K562 (cell line): ENCODE measurements at regions not wholly inside any gene's neighbourhood (a gene's known extent, or its start where the extent isn't known, plus 50 kb on each side); places are given as distances from the start of the nearest gene placed in this dataset.

Experiments used
- CHD4 ChIP-seq: fragments of 200-600 bp; sonication (generic); IDR thresholded peaks from 3 replicates; pipeline ENCODE4 v1.6.1; 2012; ENCODE audit warnings: low read depth, mild to moderate bottlenecking, mixed read lengths, low read length, inconsistent platforms; ENCODE audit not compliant: insufficient read depth, insufficient replicate concordance, poor library complexity, severe bottlenecking
- JUN ChIP-seq, 2 experiments: sonication (generic) in 1 of 2; formaldehyde crosslinking in 1 of 2; IDR thresholded peaks; 2 replicates each; pipeline versions ENCODE4 v1.6.1 to v1.8.0; 2012 to 2022; ENCODE audit warnings: borderline replicate concordance in 2 of 2, mild to moderate bottlenecking in 2 of 2, improper control_type of control experiment in 1 of 2, low read depth in 1 of 2, low read length in 1 of 2, missing genetic modification reagents in 1 of 2
- MCM7 ChIP-seq, 2 experiments: fragments of 450-650 bp; IDR thresholded peaks; 2 replicates each; pipeline ENCODE4 v1.6.1; 2016 to 2018
- PCBP1 ChIP-seq: fragments of 200-400 bp; formaldehyde crosslinking; IDR thresholded peaks from 2 replicates; pipeline ENCODE4 v1.6.1; 2018; ENCODE audit warnings: mild to moderate bottlenecking, low read depth, low read length; ENCODE audit not compliant: poor library complexity, severe bottlenecking
- REST ChIP-seq, 2 experiments: fragments of 450-650 bp; formaldehyde crosslinking in 1 of 2; IDR thresholded peaks; 2 replicates each; pipeline versions ENCODE4 v1.4.0 to v1.6.1; 2014 to 2020; ENCODE audit warnings: mild to moderate bottlenecking in 2 of 2, borderline replicate concordance in 1 of 2, low read depth in 1 of 2
- USF1 ChIP-seq: sonication (generic); formaldehyde crosslinking; IDR thresholded peaks from 2 replicates; pipeline ENCODE4 v1.9.0; 2022; ENCODE audit warnings: mild to moderate bottlenecking, missing genetic modification reagents
- ZNF41 ChIP-seq: fragments of 250-450 bp; sonication (Bioruptor Pico); conservative IDR thresholded peaks from 2 replicates; pipeline ENCODE4 v1.4.0; 2020; ENCODE audit warnings: mild to moderate bottlenecking
- ZNF518B ChIP-seq: fragments of 250-450 bp; sonication (Bioruptor Pico); IDR thresholded peaks from 2 replicates; pipeline ENCODE4 v1.5.0; 2021; ENCODE audit warnings: mild to moderate bottlenecking, moderate library complexity

GRCh38 chr4:162622664-162623063 is 458.9 kb upstream of the FSTL5 start (continued):
- TF ChIP-seq REST (IDR thresholded peaks at IDR 0.05; ENCODE audit: borderline replicate concordance): no peak
- no peak for TF ChIP-seq REST (CRISPR knock-in tag; IDR thresholded peaks at IDR 0.05; ENCODE audit: low read depth)
- no peak for TF ChIP-seq CHD4
- no peak for TF ChIP-seq MCM7 (IDR thresholded peaks at IDR 0.05)
- no peak for TF ChIP-seq USF1 (CRISPR knock-in tag)
- TF ChIP-seq PCBP1: no peak
- TF ChIP-seq JUN (IDR thresholded peaks at IDR 0.05; ENCODE audit: borderline replicate concordance, low read depth, low read length): no peak
- no peak for TF ChIP-seq JUN (CRISPR knock-in tag; IDR thresholded peaks at IDR 0.05; ENCODE audit: borderline replicate concordance)
- no peak for TF ChIP-seq ZNF41 (CRISPR knock-in tag)
- no peak for TF ChIP-seq ZNF518B (CRISPR knock-in tag)
